ENCODE measurements at regions not wholly inside any gene's neighbourhood (a gene's known extent, or its start where the extent isn't known, plus 50 kb on each side); places are given as distances from the start of the nearest gene placed in this dataset.
A peak's percentile ranks its signal among the peaks of the same experiment; 100 is the strongest.

- no peak for DNase-seq (ENCODE audit: low spot score)
- no peaks in the 10 kb centered on the region for H3K9me3 Mint-ChIP-seq (ENCODE audit: low read depth)
- no peak overlapping the region for H3K4me3 Mint-ChIP-seq (ENCODE audit: unreplicated experiment)
- no peak for TF ChIP-seq CTCF (IDR thresholded peaks at IDR 0.05)
- H3K27ac Mint-ChIP-seq (ENCODE audit: unreplicated experiment): no peak overlapping the region
- no peaks in the 10 kb centered on the region for H3K4me1 Mint-ChIP-seq (ENCODE audit: low read depth)
- no peaks in the 10 kb centered on the region for H3K27me3 Mint-ChIP-seq (ENCODE audit: low read depth)
- H3K36me3 Mint-ChIP-seq (ENCODE audit: low read depth): no peaks in the 10 kb centered on the region
Observed at GRCh38 chr16:9031107-9031506, 60.3 kb upstream of the HAPSTR1 start.

- Mint-ChIP-seq H3K9me3 (ENCODE audit: low read depth) (no peaks in the 10 kb centered on the region), H3K36me3 (ENCODE audit: low read depth) (no peaks in the 10 kb centered on the region), H3K27ac (ENCODE audit: unreplicated experiment) (no peak overlapping the region), H3K4me1 (ENCODE audit: low read depth) (no peaks in the 10 kb centered on the region), H3K27me3 (ENCODE audit: low read depth) (no peaks in the 10 kb centered on the region), H3K4me3 (ENCODE audit: unreplicated experiment) (no peak overlapping the region)
- DNase-seq (ENCODE audit: low spot score): no peak
- peak; percentile 75 for TF ChIP-seq CTCF (IDR thresholded peaks at IDR 0.05)
Observed at GRCh38 chr16:9033125-9033830, 58.2 kb upstream of the HAPSTR1 start.

- TF ChIP-seq CTCF (IDR thresholded peaks at IDR 0.05): no peak
- Mint-ChIP-seq H3K9me3 (ENCODE audit: low read depth) (no peaks in the 10 kb centered on the region), H3K27me3 (ENCODE audit: low read depth) (no peaks in the 10 kb centered on the region), H3K27ac (ENCODE audit: unreplicated experiment) (no peak overlapping the region), H3K4me1 (ENCODE audit: low read depth) (no peaks in the 10 kb centered on the region), H3K36me3 (ENCODE audit: low read depth) (no peaks in the 10 kb centered on the region), H3K4me3 (ENCODE audit: unreplicated experiment) (no peak overlapping the region)
- no peak for DNase-seq (ENCODE audit: low spot score)
Observed at GRCh38 chr16:9034056-9034455, 57.4 kb upstream of the HAPSTR1 start.

GRCh38 chr16:9035996-9036395 lies 55.4 kb upstream of the HAPSTR1 start:
- no peak overlapping the region for H3K4me3 Mint-ChIP-seq (ENCODE audit: unreplicated experiment)
- TF ChIP-seq CTCF (IDR thresholded peaks at IDR 0.05): no peak

GRCh38 chr16:9039210-9039609 lies 52.2 kb upstream of the HAPSTR1 start:
- no peak for DNase-seq (ENCODE audit: low spot score)
- Mint-ChIP-seq H3K4me3 (ENCODE audit: unreplicated experiment) (no peak overlapping the region), H3K9me3 (ENCODE audit: low read depth) (peaks cover 3% of the 10 kb centered on the region), H3K4me1 (ENCODE audit: low read depth) (peaks cover 23% of the 10 kb centered on the region), H3K36me3 (ENCODE audit: low read depth) (no peaks in the 10 kb centered on the region), H3K27me3 (ENCODE audit: low read depth) (no peaks in the 10 kb centered on the region), H3K27ac (ENCODE audit: unreplicated experiment) (no peak overlapping the region)
- no peak for TF ChIP-seq CTCF (IDR thresholded peaks at IDR 0.05)

More at GRCh38 chr16:9035996-9036395, 55.4 kb upstream of the HAPSTR1 start:
- Mint-ChIP-seq H3K36me3 (ENCODE audit: low read depth) (no peaks in the 10 kb centered on the region), H3K4me1 (ENCODE audit: low read depth) (peaks cover 9% of the 10 kb centered on the region), H3K27ac (ENCODE audit: unreplicated experiment) (peak overlapping the region; percentile 32), H3K9me3 (ENCODE audit: low read depth) (no peaks in the 10 kb centered on the region), H3K27me3 (ENCODE audit: low read depth) (no peaks in the 10 kb centered on the region)
- no peak for DNase-seq (ENCODE audit: low spot score)

Measured in chondrocyte (in vitro differentiated cells).